GM12874 (cell line): ENCODE measurements at regions not wholly inside any gene's neighbourhood (a gene's known extent, or its start where the extent isn't known, plus 50 kb on each side); places are given as distances from the start of the nearest gene placed in this dataset.

Experiments used
- TF ChIP-seq, protein P1 (sequence below): IDR thresholded peaks from 2 replicates; pipeline ENCODE4 v1.5.1; 2011; ENCODE audit warnings: low read depth, mild to moderate bottlenecking, control low read depth, low read length, moderate library complexity; ENCODE audit not compliant: insufficient read depth

DNA sequence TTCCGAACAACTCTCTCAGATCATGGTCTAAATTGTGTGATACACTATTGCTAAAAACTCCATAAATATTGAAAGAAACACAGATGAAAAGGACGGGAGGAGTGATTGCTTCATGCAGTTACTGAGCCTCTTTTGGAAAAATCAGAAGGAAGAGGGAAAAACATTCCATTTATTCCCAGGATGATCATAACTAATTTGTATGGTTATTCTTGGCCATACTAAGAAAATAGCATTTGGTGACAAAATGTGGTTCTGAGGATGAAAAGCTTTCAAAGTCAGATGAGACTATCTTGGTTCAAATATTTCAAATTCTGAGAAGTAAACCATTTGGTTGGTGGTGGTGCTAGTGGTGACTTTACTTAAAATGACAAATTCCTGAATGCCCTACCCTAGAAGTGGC is 305.4 kb upstream of the LDB2 start:
- TF ChIP-seq, protein P1, sequence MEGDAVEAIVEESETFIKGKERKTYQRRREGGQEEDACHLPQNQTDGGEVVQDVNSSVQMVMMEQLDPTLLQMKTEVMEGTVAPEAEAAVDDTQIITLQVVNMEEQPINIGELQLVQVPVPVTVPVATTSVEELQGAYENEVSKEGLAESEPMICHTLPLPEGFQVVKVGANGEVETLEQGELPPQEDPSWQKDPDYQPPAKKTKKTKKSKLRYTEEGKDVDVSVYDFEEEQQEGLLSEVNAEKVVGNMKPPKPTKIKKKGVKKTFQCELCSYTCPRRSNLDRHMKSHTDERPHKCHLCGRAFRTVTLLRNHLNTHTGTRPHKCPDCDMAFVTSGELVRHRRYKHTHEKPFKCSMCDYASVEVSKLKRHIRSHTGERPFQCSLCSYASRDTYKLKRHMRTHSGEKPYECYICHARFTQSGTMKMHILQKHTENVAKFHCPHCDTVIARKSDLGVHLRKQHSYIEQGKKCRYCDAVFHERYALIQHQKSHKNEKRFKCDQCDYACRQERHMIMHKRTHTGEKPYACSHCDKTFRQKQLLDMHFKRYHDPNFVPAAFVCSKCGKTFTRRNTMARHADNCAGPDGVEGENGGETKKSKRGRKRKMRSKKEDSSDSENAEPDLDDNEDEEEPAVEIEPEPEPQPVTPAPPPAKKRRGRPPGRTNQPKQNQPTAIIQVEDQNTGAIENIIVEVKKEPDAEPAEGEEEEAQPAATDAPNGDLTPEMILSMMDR: no peak

DNA sequence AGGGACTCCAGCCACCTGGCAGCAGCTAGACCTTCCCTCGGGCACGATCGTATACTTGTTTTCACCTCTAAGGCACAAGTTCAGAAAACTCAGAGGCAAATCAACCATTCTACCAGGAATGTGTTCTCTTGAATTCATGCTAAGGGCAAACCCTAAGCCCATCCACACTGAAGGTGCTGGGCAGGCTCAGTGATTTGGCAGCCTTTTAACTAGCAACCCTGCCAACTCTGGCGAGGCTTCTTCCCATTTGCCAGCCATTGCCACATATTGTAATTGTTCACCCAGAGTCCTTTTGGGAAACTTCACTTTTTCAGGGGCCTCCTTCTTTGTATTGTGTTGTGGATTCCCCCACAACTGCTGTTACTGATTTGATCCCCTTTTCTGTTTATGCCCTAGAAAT is 298.6 kb upstream of the LDB2 start:
- TF ChIP-seq, protein P1: no peak

DNA sequence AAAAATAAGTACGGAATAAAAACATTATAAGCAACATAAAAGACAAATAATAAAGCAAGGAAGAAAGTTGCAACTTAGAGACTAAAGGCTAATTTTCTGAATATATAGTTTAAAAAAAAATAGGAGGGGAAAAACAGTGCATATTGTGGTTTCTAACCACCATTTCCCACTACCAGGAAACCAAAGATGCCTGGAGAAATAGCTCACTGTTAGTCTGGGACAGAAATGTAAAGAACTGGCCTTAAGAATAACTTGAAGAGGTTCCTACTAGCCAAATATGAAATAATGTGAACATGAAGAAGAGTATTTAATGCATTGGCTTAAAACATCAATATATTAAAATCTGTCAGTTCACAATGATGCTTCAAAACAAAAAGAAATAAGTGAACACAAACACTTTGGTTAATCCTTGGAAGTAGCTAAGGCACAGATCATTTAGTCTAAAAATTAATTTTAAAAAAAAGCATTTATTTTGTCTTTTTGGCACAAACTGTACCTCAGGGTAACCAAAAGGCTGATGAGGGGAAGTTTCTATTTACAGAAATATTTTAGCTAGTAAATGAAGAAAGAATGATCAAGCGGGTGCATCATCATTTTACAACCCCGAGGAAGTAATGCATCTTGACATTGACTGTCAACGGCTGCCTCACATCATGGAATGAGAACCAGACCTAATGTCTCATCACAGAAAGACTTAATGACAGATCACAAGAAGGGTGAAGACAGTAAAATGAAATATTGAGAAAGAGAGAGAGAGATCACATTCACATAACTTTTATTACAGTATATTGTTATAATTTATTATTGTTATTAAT is 297.2 kb upstream of the LDB2 start:
- TF ChIP-seq, protein P1: no peak

DNA sequence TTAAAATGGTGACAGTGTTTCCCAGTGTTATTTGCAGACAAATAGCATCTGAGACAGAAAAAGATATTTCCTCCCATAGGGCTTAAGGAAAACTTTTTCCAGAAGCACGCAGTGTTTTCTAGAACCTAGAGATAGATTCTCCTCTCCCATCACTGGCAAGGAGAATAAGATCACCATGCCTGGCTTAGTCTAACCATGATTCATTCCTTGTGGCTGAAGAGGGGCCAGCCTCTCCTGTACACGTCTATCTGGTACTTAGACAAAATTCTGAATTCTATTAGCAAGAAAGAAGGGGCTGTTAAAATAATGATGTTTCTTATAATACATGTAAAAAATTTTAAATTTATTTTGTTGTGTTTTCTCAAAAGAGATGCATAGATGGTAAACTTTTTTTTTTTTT is 296.1 kb upstream of the LDB2 start:
- TF ChIP-seq, protein P1: no peak

DNA sequence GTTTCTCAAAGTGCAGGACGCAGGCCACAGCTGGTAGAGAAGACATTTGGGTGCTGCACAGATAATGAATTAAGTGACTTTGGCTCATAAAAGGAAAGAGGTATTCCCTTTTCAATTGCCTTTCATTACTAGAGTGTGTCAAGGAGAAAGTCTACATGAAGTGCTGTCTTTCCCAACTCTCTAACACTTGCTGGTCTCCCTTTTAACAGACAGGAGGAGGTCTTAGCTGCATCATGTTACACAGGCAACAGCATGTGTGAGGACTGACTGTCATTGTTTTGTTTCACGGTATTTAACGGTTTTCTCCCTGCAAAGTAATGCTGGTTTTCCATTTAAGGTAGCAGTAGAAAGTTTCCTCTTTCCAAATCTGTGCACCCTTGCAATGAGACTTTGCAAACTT is 291.3 kb upstream of the LDB2 start:
- TF ChIP-seq, protein P1: no peak

DNA sequence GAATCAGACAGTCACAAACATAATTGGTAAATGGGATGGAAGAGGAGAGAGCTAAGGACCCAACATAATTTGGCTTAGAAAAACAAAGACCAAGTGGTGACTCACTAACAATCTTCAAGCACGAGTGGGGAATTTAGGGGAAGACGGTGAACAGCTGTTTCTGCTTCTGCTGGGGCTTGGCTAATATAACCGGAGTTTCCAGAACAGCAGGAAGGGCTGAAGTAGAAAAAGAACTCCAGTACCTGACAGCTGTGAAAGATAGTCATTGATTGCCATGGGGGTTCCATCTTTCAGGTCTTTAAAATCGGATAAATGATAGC is 290.9 kb upstream of the LDB2 start:
- TF ChIP-seq, protein P1: no peak

DNA sequence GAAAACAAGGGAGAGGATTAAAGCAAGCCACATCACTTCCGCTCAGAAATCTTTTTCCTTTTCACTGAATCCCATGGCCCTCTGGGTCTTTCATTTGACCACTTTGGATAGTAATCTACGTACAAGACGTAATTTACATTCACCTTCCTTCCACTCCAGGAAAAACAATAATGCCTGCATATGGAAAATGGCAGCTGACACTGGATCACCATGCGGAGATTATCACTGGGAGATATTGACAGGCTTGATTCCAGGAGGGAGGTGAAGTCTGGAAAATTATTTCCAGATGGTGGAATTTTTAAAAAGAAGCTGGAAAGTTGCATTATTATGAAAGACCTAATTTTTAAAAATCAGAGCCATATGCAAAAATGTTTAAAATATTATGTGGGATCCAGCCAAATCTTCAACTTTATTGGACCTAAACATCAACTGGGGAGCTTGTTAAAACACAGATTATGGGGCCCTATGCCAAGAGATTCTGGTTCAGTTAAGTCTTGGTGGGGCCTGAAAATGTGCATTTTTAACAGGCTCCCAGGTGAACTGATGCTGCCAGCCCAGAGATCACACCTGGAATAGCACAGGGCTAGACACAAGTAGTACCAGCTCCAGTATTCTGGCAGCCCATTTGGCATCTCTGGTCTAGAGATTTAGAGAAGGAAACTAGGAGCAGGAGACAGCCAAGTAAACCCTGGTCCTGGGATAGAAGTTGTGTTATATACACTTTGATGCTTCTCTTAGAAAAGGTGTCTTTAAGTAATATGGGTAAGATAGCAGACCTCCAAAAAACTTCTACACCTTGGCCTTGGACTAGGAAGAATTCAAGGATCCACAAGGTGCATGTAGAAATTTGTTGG is 290.3 kb upstream of the LDB2 start:
- TF ChIP-seq, protein P1: no peak
